HepG2 (cell line): ENCODE measurements at regions not wholly inside any gene's neighbourhood (a gene's known extent, or its start where the extent isn't known, plus 50 kb on each side); places are given as distances from the start of the nearest gene placed in this dataset.

Source experiments
- AFF4 ChIP-seq: sonication (generic); formaldehyde crosslinking; IDR thresholded peaks from 2 replicates; pipeline ENCODE4 v1.4.0; 2020; ENCODE audit warnings: missing genetic modification reagents
- ARID5B ChIP-seq: IDR thresholded peaks from 2 replicates; pipeline ENCODE4 v1.4.0; 2020; ENCODE audit warnings: mild to moderate bottlenecking, missing genetic modification reagents
- GMEB1 ChIP-seq: sonication (generic); formaldehyde crosslinking; IDR thresholded peaks from 2 replicates; pipeline ENCODE4 v1.5.1; 2020; ENCODE audit warnings: missing genetic modification reagents, mild to moderate bottlenecking, borderline replicate concordance
- TIGD3 ChIP-seq: sonication (generic); formaldehyde crosslinking; IDR thresholded peaks from 2 replicates; pipeline ENCODE4 v1.5.1; 2020; ENCODE audit warnings: mild to moderate bottlenecking, missing genetic modification reagents, borderline replicate concordance
- ZBTB42 ChIP-seq: sonication (generic); formaldehyde crosslinking; IDR thresholded peaks from 2 replicates; pipeline ENCODE4 v1.5.0; 2020; ENCODE audit warnings: mild to moderate bottlenecking, missing genetic modification reagents
- ZBTB49 ChIP-seq: sonication (generic); formaldehyde crosslinking; IDR thresholded peaks from 2 replicates; pipeline ENCODE4 v1.4.0; 2020; ENCODE audit warnings: missing genetic modification reagents, borderline replicate concordance
- ZNF580 ChIP-seq: IDR thresholded peaks from 2 replicates; pipeline ENCODE4 v1.6.1; 2016; ENCODE audit warnings: low read depth, borderline replicate concordance
- ZNF704 ChIP-seq: sonication (generic); formaldehyde crosslinking; IDR thresholded peaks from 2 replicates; pipeline ENCODE4 v1.8.1; 2023; ENCODE audit warnings: mild to moderate bottlenecking, inconsistent platforms, moderate library complexity, missing genetic modification reagents, borderline replicate concordance

GRCh38 chr9:78698371-78698770 is 401.4 kb downstream of the PSAT1 start (continued):
- no peak for TF ChIP-seq ZNF580 (CRISPR knock-in tag)
- TF ChIP-seq ARID5B (CRISPR knock-in tag), result no peak
- no peak for TF ChIP-seq ZNF704
- TF ChIP-seq AFF4, result no peak
- TF ChIP-seq GMEB1, result no peak
- TF ChIP-seq TIGD3 (CRISPR knock-in tag), result no peak
- TF ChIP-seq ZBTB49, result no peak
- no peak for TF ChIP-seq ZBTB42 (CRISPR knock-in tag)
